ENCODE measurements at regions not wholly inside any gene's neighbourhood (a gene's known extent, or its start where the extent isn't known, plus 50 kb on each side); places are given as distances from the start of the nearest gene placed in this dataset.

GRCh38 chr3:117171124-117171523 is 461.5 kb downstream of the TUSC7 start:
- no peaks in the 10 kb centered on the region for H3F3A ChIP-seq (replicated peaks; ENCODE audit: insufficient read depth)
- POLR2A ChIA-PET, result no interaction called here
- H3K27ac ChIP-seq (ENCODE audit: low read depth in 2 of 2, low read length in 1 of 2), result no peak overlapping the region

GRCh38 chr3:117172426-117172825 is 462.8 kb downstream of the TUSC7 start:
- no peak overlapping the region for H3K4me2 ChIP-seq
- no peak for TF ChIP-seq EZH2phosphoT487 (IDR thresholded peaks at IDR 0.05; ENCODE audit: borderline replicate concordance, low read depth)
- no peak for TF ChIP-seq EP300 (IDR thresholded peaks at IDR 0.05; ENCODE audit: borderline replicate concordance in 1 of 2, low read depth in 1 of 2, low read length in 1 of 2)
- TF ChIP-seq GABPA (IDR thresholded peaks at IDR 0.05; ENCODE audit: low read depth), result no peak
- no peak for TF ChIP-seq IRF3 (IDR thresholded peaks at IDR 0.05; ENCODE audit: low read depth, low read length)
- no peak for TF ChIP-seq TAF1 (IDR thresholded peaks at IDR 0.05; ENCODE audit: borderline replicate concordance, low read depth, low read length)
- TF ChIP-seq RFX5 (IDR thresholded peaks at IDR 0.05; ENCODE audit: low read length), result no peak
- no peak for TF ChIP-seq PBX3 (IDR thresholded peaks at IDR 0.05)
- no peak for TF ChIP-seq TEAD4 (IDR thresholded peaks at IDR 0.05; ENCODE audit: borderline replicate concordance, insufficient read depth)
- TF ChIP-seq SIN3A (IDR thresholded peaks at IDR 0.05; ENCODE audit: borderline replicate concordance, low read depth, low read length), result no peak
- no peak for TF ChIP-seq NRF1 (IDR thresholded peaks at IDR 0.05; ENCODE audit: low read depth, low read length)

More at GRCh38 chr3:117171124-117171523, 461.5 kb downstream of the TUSC7 start:
- H3K4me2 ChIP-seq, result no peak overlapping the region
- H3K9ac ChIP-seq, result no peak overlapping the region
- DNase-seq, result no peak
- CTCF ChIA-PET, result no interaction called here
- no peaks in the 10 kb centered on the region for H3K9me2 ChIP-seq
- H3K36me3 ChIP-seq (replicated peaks in 1 of 2; ENCODE audit: control insufficient read depth in 1 of 2, insufficient read depth in 2 of 2, low read length in 1 of 2), result no peaks in the 10 kb centered on the region
- H2AFZ ChIP-seq (ENCODE audit: low read depth), result no peak overlapping the region
- no peaks in the 10 kb centered on the region for H3K79me2 ChIP-seq (ENCODE audit: insufficient read depth)
- no peaks in the 10 kb centered on the region for H3K9me3 ChIP-seq
- no peak for TF ChIP-seq PBX3 (IDR thresholded peaks at IDR 0.05)
- TF ChIP-seq IRF3 (IDR thresholded peaks at IDR 0.05; ENCODE audit: low read depth, low read length), result no peak
- TF ChIP-seq GABPA (IDR thresholded peaks at IDR 0.05; ENCODE audit: low read depth), result no peak
- no peak for TF ChIP-seq FOSL2 (IDR thresholded peaks at IDR 0.05; ENCODE audit: borderline replicate concordance, low read depth)
- TF ChIP-seq YY1 (IDR thresholded peaks at IDR 0.05; ENCODE audit: low read depth), result no peak
- TF ChIP-seq NFIC (IDR thresholded peaks at IDR 0.05; ENCODE audit: borderline replicate concordance), result no peak
- TF ChIP-seq USF1 (IDR thresholded peaks at IDR 0.05; ENCODE audit: borderline replicate concordance, low read depth), result no peak
- no peak for TF ChIP-seq MEF2A (IDR thresholded peaks at IDR 0.05; ENCODE audit: borderline replicate concordance, low read depth)
- TF ChIP-seq POLR2AphosphoS5 (IDR thresholded peaks at IDR 0.05; ENCODE audit: low read depth, low read length), result no peak
- no peak for TF ChIP-seq RCOR1 (IDR thresholded peaks at IDR 0.05; ENCODE audit: low read length)
- no peak for TF ChIP-seq USF2 (IDR thresholded peaks at IDR 0.05; ENCODE audit: borderline replicate concordance, low read depth, low read length)
- H3K4me1 ChIP-seq (ENCODE audit: control insufficient read depth in 1 of 2, insufficient read depth in 2 of 2, low read depth in 1 of 2, low read length in 1 of 2), result no peaks in the 10 kb centered on the region; a peak in 2 of 4 replicates
- no peak overlapping the region for H3K4me3 ChIP-seq (ENCODE audit: low read depth in 2 of 2, low read length in 1 of 2)
- H3K27me3 ChIP-seq (ENCODE audit: insufficient read depth), result no peaks in the 10 kb centered on the region
- H4K20me1 ChIP-seq (ENCODE audit: insufficient read depth), result no peaks in the 10 kb centered on the region

More at GRCh38 chr3:117172426-117172825, 462.8 kb downstream of the TUSC7 start:
- Histone ChIP-seq H3K9ac (no peak overlapping the region), H3K27me3 (ENCODE audit: insufficient read depth) (no peaks in the 10 kb centered on the region), H3F3A (replicated peaks; ENCODE audit: insufficient read depth) (no peaks in the 10 kb centered on the region), H3K36me3 (replicated peaks in 1 of 2; ENCODE audit: control insufficient read depth in 1 of 2, insufficient read depth in 2 of 2, low read length in 1 of 2) (no peaks in the 10 kb centered on the region), H4K20me1 (ENCODE audit: insufficient read depth) (no peaks in the 10 kb centered on the region), H3K79me2 (ENCODE audit: insufficient read depth) (no peaks in the 10 kb centered on the region), H3K4me3 (ENCODE audit: low read depth in 2 of 2, low read length in 1 of 2) (no peak overlapping the region), H3K9me3 (no peaks in the 10 kb centered on the region), H2AFZ (ENCODE audit: low read depth) (no peak overlapping the region), H3K4me1 (ENCODE audit: control insufficient read depth in 1 of 2, insufficient read depth in 2 of 2, low read depth in 1 of 2, low read length in 1 of 2) (no peaks in the 10 kb centered on the region; a peak in 2 of 4 replicates), H3K27ac (ENCODE audit: low read depth in 2 of 2, low read length in 1 of 2) (no peak overlapping the region), H3K9me2 (no peaks in the 10 kb centered on the region)
- 36% methylated on average over 1 of the region's 1 CpG for WGBS (ENCODE audit: low lambda C conversion rate)
- POLR2A ChIA-PET, result interaction anchor here (1.0 kb wide), 1 partner anchor 14 kb away, joined by 3 read pairs; no protein-coding TSS in a partner anchor
- CTCF ChIA-PET, result interaction anchor here (0.6 kb wide), 1 partner anchor 10 kb away, joined by 3 read pairs; no protein-coding TSS in a partner anchor
- DNase-seq, result no peak
